OCI-LY1 (cell line): ENCODE measurements at regions not wholly inside any gene's neighbourhood (a gene's known extent, or its start where the extent isn't known, plus 50 kb on each side); places are given as distances from the start of the nearest gene placed in this dataset.

Source experiments
- CTCF ChIP-seq: fragments of 200-600 bp; sonication (generic), shearing (Covaris generic); IDR thresholded peaks from 2 replicates; pipeline ENCODE4 v1.5.1; 2017; ENCODE audit warnings: mild to moderate bottlenecking, antibody characterized with exemption, low read length, moderate library complexity, mixed read lengths
- EZH2 ChIP-seq: fragments of 200-600 bp; sonication (generic), shearing (Covaris generic); IDR thresholded peaks from 2 replicates; pipeline ENCODE4 v1.8.0; 2017; ENCODE audit warnings: borderline replicate concordance, mixed run types, mild to moderate bottlenecking, antibody characterized with exemption, low read length, moderate library complexity, mixed read lengths

GRCh38 chr4:152200511-152201333 lies 335.2 kb downstream of the FBXW7 start:
- no peak for TF ChIP-seq EZH2
- no peak for TF ChIP-seq CTCF
